CD14-positive monocyte (primary cell): ENCODE measurements at regions not wholly inside any gene's neighbourhood (a gene's known extent, or its start where the extent isn't known, plus 50 kb on each side); places are given as distances from the start of the nearest gene placed in this dataset.

ENCODE experiments used
- DNase-seq, 3 donors: peaks; one replicate each; pipeline ENCODE4 v3.0.0-alpha.2; 2011 to 2022
- H2AFZ ChIP-seq: 2 replicates; pipeline ENCODE4 v1.6.0; 2012; ENCODE audit warnings: mild to moderate bottlenecking, low read depth, low read length, inconsistent platforms; ENCODE audit not compliant: insufficient read depth, poor library complexity, severe bottlenecking
- H3K27ac ChIP-seq, 2 donors: 1 replicate in 1 of 2; 2 replicates in 1 of 2; pipeline ENCODE4 v1.5.1; 2012 to 2013; ENCODE audit warnings: low read length in 2 of 2, control low read depth in 1 of 2, inconsistent platforms in 1 of 2, low read depth in 1 of 2, mild to moderate bottlenecking in 1 of 2
- H3K27me3 ChIP-seq, 2 donors: one replicate each; pipeline versions ENCODE4 v1.6.0 to v1.6.1; 2011 to 2013; ENCODE audit warnings: low read length in 2 of 2; ENCODE audit not compliant: control insufficient read depth in 2 of 2, insufficient read depth in 2 of 2
- H3K36me3 ChIP-seq, 2 donors: replicated peaks in 1 of 2; 1 replicate in 1 of 2; 2 replicates in 1 of 2; pipeline versions ENCODE4 v1.5.1 to v1.6.1; 2012 to 2013; ENCODE audit warnings: low read length in 2 of 2, control low read depth in 1 of 2, inconsistent platforms in 1 of 2, mild to moderate bottlenecking in 1 of 2; ENCODE audit not compliant: insufficient read depth in 2 of 2, control insufficient read depth in 1 of 2
- H3K4me1 ChIP-seq, 2 donors: 1 replicate in 1 of 2; 2 replicates in 1 of 2; pipeline versions ENCODE4 v1.5.1 to v1.6.1; 2012 to 2013; ENCODE audit warnings: low read length in 2 of 2, control low read depth in 1 of 2, inconsistent platforms in 1 of 2, mild to moderate bottlenecking in 1 of 2, moderate library complexity in 1 of 2; ENCODE audit not compliant: insufficient read depth in 2 of 2, control insufficient read depth in 1 of 2
- H3K4me2 ChIP-seq: replicated peaks from 2 replicates; pipeline ENCODE3; 2012; ENCODE audit warnings: low read length, moderate library complexity, mild to moderate bottlenecking; ENCODE audit not compliant: poor library complexity, severe bottlenecking; ENCODE audit errors: extremely low read depth
- H3K4me3 ChIP-seq, 3 experiments: fragments of 200-600 bp in 1 of 3; sonication (generic) in 1 of 3; replicated peaks in 1 of 3; 1 replicate in 2 of 3; 2 replicates in 1 of 3; pipeline ENCODE4 v1.5.1; 2011 to 2013; ENCODE audit warnings: low read length in 3 of 3, mild to moderate bottlenecking in 3 of 3, control low read depth in 2 of 3, low read depth in 2 of 3, inconsistent platforms in 1 of 3, moderate library complexity in 1 of 3
- H3K79me2 ChIP-seq: 2 replicates; pipeline ENCODE4 v1.6.0; 2012; ENCODE audit warnings: mild to moderate bottlenecking, control low read depth, inconsistent platforms, low read length, moderate library complexity; ENCODE audit not compliant: insufficient read depth
- H3K9ac ChIP-seq: 2 replicates; pipeline ENCODE4 v1.6.0; 2017; ENCODE audit warnings: low read length, mild to moderate bottlenecking; ENCODE audit not compliant: insufficient read depth, poor library complexity, severe bottlenecking
- H3K9me3 ChIP-seq, 2 donors: replicated peaks in 1 of 2; 1 replicate in 1 of 2; 2 replicates in 1 of 2; pipeline versions ENCODE4 v1.5.1 to v1.6.1; 2012 to 2013; ENCODE audit warnings: low read length in 2 of 2, control low read depth in 1 of 2; ENCODE audit not compliant: control insufficient read depth in 1 of 2, insufficient read depth in 1 of 2
- H4K20me1 ChIP-seq: 2 replicates; pipeline ENCODE4 v1.6.0; 2012; ENCODE audit warnings: mild to moderate bottlenecking, low read length, control low read depth, moderate library complexity; ENCODE audit not compliant: insufficient read depth
- H3K27ac Mint-ChIP-seq, 7 donors: one replicate each; pipeline ENCODE4 v1.8.0; 2020; ENCODE audit warnings: mild to moderate bottlenecking in 7 of 7, mixed read lengths in 7 of 7, moderate library complexity in 6 of 7, inconsistent platforms in 2 of 7
- H3K27me3 Mint-ChIP-seq, 3 donors: one replicate each; pipeline ENCODE4 v1.8.0; 2021 to 2022; ENCODE audit warnings: low read depth in 3 of 3, mild to moderate bottlenecking in 3 of 3, mixed read lengths in 3 of 3, moderate library complexity in 3 of 3, inconsistent platforms in 1 of 3
- H3K36me3 Mint-ChIP-seq, 2 donors: one replicate each; pipeline ENCODE4 v1.8.0; 2020; ENCODE audit warnings: mixed read lengths in 2 of 2, inconsistent platforms in 1 of 2, mild to moderate bottlenecking in 1 of 2
- H3K4me1 Mint-ChIP-seq: one replicate; pipeline ENCODE4 v1.8.0; 2020; ENCODE audit warnings: mild to moderate bottlenecking, mixed read lengths
- H3K4me3 Mint-ChIP-seq, 2 donors: one replicate each; pipeline ENCODE4 v1.8.0; 2020; ENCODE audit warnings: mild to moderate bottlenecking in 2 of 2, mixed read lengths in 2 of 2, moderate library complexity in 1 of 2
- H3K9me3 Mint-ChIP-seq, 7 donors: one replicate each; pipeline ENCODE4 v1.8.0; 2020 to 2022; ENCODE audit warnings: mixed read lengths in 7 of 7, mild to moderate bottlenecking in 6 of 7, moderate library complexity in 6 of 7, inconsistent platforms in 2 of 7
- CTCF ChIP-seq: fragments of 200-600 bp; IDR thresholded peaks from one replicate; pipeline ENCODE4 v1.8.0; 2022; ENCODE audit warnings: antibody characterized with exemption, mild to moderate bottlenecking
- WGBS: methylation state at CpG from one replicate; pipeline ENCODE4 v1.1.5; 2013; ENCODE audit warnings: missing lambda C conversion rate; ENCODE audit not compliant: insufficient coverage; 5-methylcytosine and 5-hydroxymethylcytosine counted together
- intact Hi-C, 2 donors: fragments of 100-400 bp; cut with micrococcal nuclease; formaldehyde crosslinking; loops; one replicate each; pipeline versions ENCODE4 v1.15.0 to v1.15.1; 2023

GRCh38 chr11:29279716-29280115 is 737.1 kb downstream of the KCNA4 start:
- peaks cover 0 to 3% (median 0%) of the 10 kb centered on the region in 3 donors for H3K27me3 Mint-ChIP-seq
- no peak for DNase-seq
- no peak overlapping the region for H2AFZ ChIP-seq
- TF ChIP-seq CTCF = no peak
- peaks cover 0 to 3% (median 0%) of the 10 kb centered on the region in 7 donors for H3K9me3 Mint-ChIP-seq
- no peaks in the 10 kb centered on the region for H3K9me3 ChIP-seq
- intact Hi-C loops = no loop called here
- no peaks in the 10 kb centered on the region for H4K20me1 ChIP-seq
- no peaks in the 10 kb centered on the region for H3K36me3 Mint-ChIP-seq
- H3K27ac ChIP-seq = no peak overlapping the region
- H3K27ac Mint-ChIP-seq = no peak overlapping the region
- no peaks in the 10 kb centered on the region for H3K79me2 ChIP-seq
- no peaks in the 10 kb centered on the region for H3K36me3 ChIP-seq
- H3K4me3 ChIP-seq = no peak overlapping the region
- no peaks in the 10 kb centered on the region for H3K4me1 Mint-ChIP-seq
- H3K4me3 Mint-ChIP-seq = no peak overlapping the region
- no peak overlapping the region for H3K9ac ChIP-seq
- WGBS = 86% methylated on average over 1 of the region's 2 CpGs
- H3K4me2 ChIP-seq = no peak overlapping the region
- H3K4me1 ChIP-seq = no peaks in the 10 kb centered on the region
- no peaks in the 10 kb centered on the region for H3K27me3 ChIP-seq

GRCh38 chr11:29272019-29272654 is 744.7 kb downstream of the KCNA4 start:
- Mint-ChIP-seq H3K4me3 (no peak overlapping the region), H3K36me3 (no peaks in the 10 kb centered on the region), H3K9me3 (peaks cover 0 to 3% (median 0%) of the 10 kb centered on the region in 7 donors), H3K27me3 (no peaks in the 10 kb centered on the region), H3K27ac (no peak overlapping the region), H3K4me1 (no peaks in the 10 kb centered on the region)
- intact Hi-C loops = no loop called here
- H3K4me3 ChIP-seq = no peak overlapping the region
- H3K27ac ChIP-seq = no peak overlapping the region
- WGBS = 86% methylated on average over 1 of the region's 5 CpGs
- no peak for TF ChIP-seq CTCF
- H3K36me3 ChIP-seq = no peaks in the 10 kb centered on the region
- no peak overlapping the region for H3K4me2 ChIP-seq
- H3K4me1 ChIP-seq = no peaks in the 10 kb centered on the region
- DNase-seq = no peak
- H4K20me1 ChIP-seq = no peaks in the 10 kb centered on the region
- no peaks in the 10 kb centered on the region for H3K9me3 ChIP-seq
- H3K79me2 ChIP-seq = no peaks in the 10 kb centered on the region
- no peak overlapping the region for H3K9ac ChIP-seq
- no peak overlapping the region for H2AFZ ChIP-seq
- H3K27me3 ChIP-seq = no peaks in the 10 kb centered on the region
